Lower leg skin (tissue), 3 donors: ENCODE measurements at regions not wholly inside any gene's neighbourhood (a gene's known extent, or its start where the extent isn't known, plus 50 kb on each side); places are given as distances from the start of the nearest gene placed in this dataset.

Experiments
- POLR2A ChIP-seq, 2 donors: fragments of 450-650 bp; IDR thresholded peaks; one replicate each; pipeline ENCODE4 v1.6.1; 2016 to 2017; ENCODE audit warnings: antibody characterized with exemption in 2 of 2, mild to moderate bottlenecking in 1 of 2, moderate library complexity in 1 of 2
- TF ChIP-seq, protein P1 (sequence below), 3 donors: fragments of 450-650 bp; IDR thresholded peaks; one replicate each; pipeline ENCODE4 v1.5.1; 2016; ENCODE audit warnings: antibody characterized with exemption in 3 of 3, mild to moderate bottlenecking in 3 of 3, moderate library complexity in 2 of 3

DNA sequence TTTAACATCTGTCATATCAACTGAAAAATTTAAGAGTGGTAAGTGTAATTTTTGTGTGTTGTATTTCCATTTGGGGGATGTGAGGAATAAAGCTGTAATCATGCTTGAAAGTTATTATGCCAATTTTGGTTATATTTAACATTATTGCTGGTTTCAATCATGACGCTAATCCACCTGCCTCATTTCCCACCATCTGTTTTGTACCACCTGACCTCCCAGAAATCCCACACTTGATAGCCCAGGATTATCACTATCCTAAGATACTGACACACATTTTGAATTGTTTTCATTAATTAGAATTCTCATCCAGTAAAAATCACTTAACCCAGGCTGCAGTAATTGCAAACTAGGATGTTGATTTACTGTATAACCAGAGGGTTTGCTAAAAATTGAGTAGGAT lies 1119.8 kb downstream of the AACS start:
- TF ChIP-seq, protein P1, sequence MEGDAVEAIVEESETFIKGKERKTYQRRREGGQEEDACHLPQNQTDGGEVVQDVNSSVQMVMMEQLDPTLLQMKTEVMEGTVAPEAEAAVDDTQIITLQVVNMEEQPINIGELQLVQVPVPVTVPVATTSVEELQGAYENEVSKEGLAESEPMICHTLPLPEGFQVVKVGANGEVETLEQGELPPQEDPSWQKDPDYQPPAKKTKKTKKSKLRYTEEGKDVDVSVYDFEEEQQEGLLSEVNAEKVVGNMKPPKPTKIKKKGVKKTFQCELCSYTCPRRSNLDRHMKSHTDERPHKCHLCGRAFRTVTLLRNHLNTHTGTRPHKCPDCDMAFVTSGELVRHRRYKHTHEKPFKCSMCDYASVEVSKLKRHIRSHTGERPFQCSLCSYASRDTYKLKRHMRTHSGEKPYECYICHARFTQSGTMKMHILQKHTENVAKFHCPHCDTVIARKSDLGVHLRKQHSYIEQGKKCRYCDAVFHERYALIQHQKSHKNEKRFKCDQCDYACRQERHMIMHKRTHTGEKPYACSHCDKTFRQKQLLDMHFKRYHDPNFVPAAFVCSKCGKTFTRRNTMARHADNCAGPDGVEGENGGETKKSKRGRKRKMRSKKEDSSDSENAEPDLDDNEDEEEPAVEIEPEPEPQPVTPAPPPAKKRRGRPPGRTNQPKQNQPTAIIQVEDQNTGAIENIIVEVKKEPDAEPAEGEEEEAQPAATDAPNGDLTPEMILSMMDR (IDR thresholded peaks at IDR 0.05), result no peak
- TF ChIP-seq POLR2A (IDR thresholded peaks at IDR 0.05), result no peak
